ENCODE measurements at regions not wholly inside any gene's neighbourhood (a gene's known extent, or its start where the extent isn't known, plus 50 kb on each side); places are given as distances from the start of the nearest gene placed in this dataset.
"Not testable (repeated sequence)": the region's sequence is repeated elsewhere in the genome, so short reads cannot be mapped to it uniquely, and the experiment has no call there.

- no peaks in the 10 kb centered on the region for H3K4me1 ChIP-seq (ENCODE audit: insufficient read depth, low read length)
- no peak overlapping the region for H3K9ac ChIP-seq (ENCODE audit: low read depth, low read length)
- H3K36me3 ChIP-seq (ENCODE audit: insufficient read depth, low read depth, low read length): no peaks in the 10 kb centered on the region
- H3K4me3 ChIP-seq (ENCODE audit: low read length): no peak overlapping the region
- no peaks in the 10 kb centered on the region for H3K9me3 ChIP-seq (ENCODE audit: insufficient read depth, low read depth, low read length)
- H3K27me3 ChIP-seq (ENCODE audit: insufficient read depth, low read length): no peaks in the 10 kb centered on the region
- no peak overlapping the region for H3K27ac ChIP-seq (ENCODE audit: low read length)
Measured at GRCh38 chrX:4588893-4589292, 875.4 kb upstream of the PRKX start.

- Histone ChIP-seq H3K27ac (ENCODE audit: low read length) (no peak overlapping the region), H3K9ac (ENCODE audit: low read depth, low read length) (no peak overlapping the region), H3K4me1 (ENCODE audit: insufficient read depth, low read length) (no peaks in the 10 kb centered on the region), H3K9me3 (ENCODE audit: insufficient read depth, low read depth, low read length) (no peaks in the 10 kb centered on the region), H3K4me3 (ENCODE audit: low read length) (no peak overlapping the region), H3K27me3 (ENCODE audit: insufficient read depth, low read length) (no peaks in the 10 kb centered on the region), H3K36me3 (ENCODE audit: insufficient read depth, low read depth, low read length) (no peaks in the 10 kb centered on the region)
Measured at GRCh38 chrX:4588466-4588865, 875.0 kb upstream of the PRKX start.

GRCh38 chrX:4588056-4588455 is 874.6 kb upstream of the PRKX start:
- H3K27me3 ChIP-seq (ENCODE audit: insufficient read depth, low read length): no peaks in the 10 kb centered on the region
- no peaks in the 10 kb centered on the region for H3K36me3 ChIP-seq (ENCODE audit: insufficient read depth, low read depth, low read length)
- no peaks in the 10 kb centered on the region for H3K4me1 ChIP-seq (ENCODE audit: insufficient read depth, low read length)
- no peak overlapping the region for H3K9ac ChIP-seq (ENCODE audit: low read depth, low read length)
- no peaks in the 10 kb centered on the region for H3K9me3 ChIP-seq (ENCODE audit: insufficient read depth, low read depth, low read length)
- H3K4me3 ChIP-seq (ENCODE audit: low read length): no peak overlapping the region
- no peak overlapping the region for H3K27ac ChIP-seq (ENCODE audit: low read length)

GRCh38 chrX:4579999-4580398 is 866.5 kb upstream of the PRKX start:
- no peak overlapping the region for H3K9ac ChIP-seq (ENCODE audit: low read depth, low read length)
- no peaks in the 10 kb centered on the region for H3K27me3 ChIP-seq (ENCODE audit: insufficient read depth, low read length)
- no peaks in the 10 kb centered on the region for H3K36me3 ChIP-seq (ENCODE audit: insufficient read depth, low read depth, low read length)
- H3K4me1 ChIP-seq (ENCODE audit: insufficient read depth, low read length): no peaks in the 10 kb centered on the region
- no peaks in the 10 kb centered on the region for H3K9me3 ChIP-seq (ENCODE audit: insufficient read depth, low read depth, low read length)
- no peak overlapping the region for H3K27ac ChIP-seq (ENCODE audit: low read length)
- no peak overlapping the region for H3K4me3 ChIP-seq (ENCODE audit: low read length)

GRCh38 chrX:4579480-4579879 is 866.0 kb upstream of the PRKX start:
- no peaks in the 10 kb centered on the region for H3K4me1 ChIP-seq (ENCODE audit: insufficient read depth, low read length)
- no peaks in the 10 kb centered on the region for H3K9me3 ChIP-seq (ENCODE audit: insufficient read depth, low read depth, low read length)
- H3K9ac ChIP-seq (ENCODE audit: low read depth, low read length): no peak overlapping the region
- H3K27me3 ChIP-seq (ENCODE audit: insufficient read depth, low read length): no peaks in the 10 kb centered on the region
- no peaks in the 10 kb centered on the region for H3K36me3 ChIP-seq (ENCODE audit: insufficient read depth, low read depth, low read length)
- H3K27ac ChIP-seq (ENCODE audit: low read length): no peak overlapping the region
- no peak overlapping the region for H3K4me3 ChIP-seq (ENCODE audit: low read length)

- Histone ChIP-seq H3K27ac (ENCODE audit: low read length) (no peak overlapping the region), H3K27me3 (ENCODE audit: insufficient read depth, low read length) (no peaks in the 10 kb centered on the region), H3K9ac (ENCODE audit: low read depth, low read length) (no peak overlapping the region), H3K4me1 (ENCODE audit: insufficient read depth, low read length) (no peaks in the 10 kb centered on the region), H3K4me3 (ENCODE audit: low read length) (no peak overlapping the region), H3K36me3 (ENCODE audit: insufficient read depth, low read depth, low read length) (no peaks in the 10 kb centered on the region), H3K9me3 (ENCODE audit: insufficient read depth, low read depth, low read length) (no peaks in the 10 kb centered on the region)
Measured at GRCh38 chrX:4572691-4573090, 859.2 kb upstream of the PRKX start.

GRCh38 chrX:4570151-4570550 is 856.7 kb upstream of the PRKX start:
- Histone ChIP-seq H3K9me3 (ENCODE audit: insufficient read depth, low read depth, low read length) (no peaks in the 10 kb centered on the region), H3K9ac (ENCODE audit: low read depth, low read length) (no peak overlapping the region), H3K4me3 (ENCODE audit: low read length) (no peak overlapping the region), H3K27ac (ENCODE audit: low read length) (no peak overlapping the region), H3K4me1 (ENCODE audit: insufficient read depth, low read length) (no peaks in the 10 kb centered on the region), H3K36me3 (ENCODE audit: insufficient read depth, low read depth, low read length) (no peaks in the 10 kb centered on the region), H3K27me3 (ENCODE audit: insufficient read depth, low read length) (no peaks in the 10 kb centered on the region)

GRCh38 chrX:4560192-4560591 is 846.7 kb upstream of the PRKX start:
- Histone ChIP-seq H3K9me3 (ENCODE audit: insufficient read depth, low read depth, low read length) (no peaks in the 10 kb centered on the region), H3K27ac (ENCODE audit: low read length) (no peak overlapping the region), H3K4me3 (ENCODE audit: low read length) (no peak overlapping the region), H3K27me3 (ENCODE audit: insufficient read depth, low read length) (no peaks in the 10 kb centered on the region), H3K9ac (ENCODE audit: low read depth, low read length) (no peak overlapping the region), H3K36me3 (ENCODE audit: insufficient read depth, low read depth, low read length) (no peaks in the 10 kb centered on the region), H3K4me1 (ENCODE audit: insufficient read depth, low read length) (no peaks in the 10 kb centered on the region)

GRCh38 chrX:4550018-4550417 is 836.6 kb upstream of the PRKX start:
- H3K4me3 ChIP-seq (ENCODE audit: low read length): no peak overlapping the region
- no peaks in the 10 kb centered on the region for H3K4me1 ChIP-seq (ENCODE audit: insufficient read depth, low read length)
- H3K9me3 ChIP-seq (ENCODE audit: insufficient read depth, low read depth, low read length): no peaks in the 10 kb centered on the region
- H3K27me3 ChIP-seq (ENCODE audit: insufficient read depth, low read length): no peaks in the 10 kb centered on the region
- H3K36me3 ChIP-seq (ENCODE audit: insufficient read depth, low read depth, low read length): no peaks in the 10 kb centered on the region
- H3K27ac ChIP-seq (ENCODE audit: low read length): no peak overlapping the region
- no peak overlapping the region for H3K9ac ChIP-seq (ENCODE audit: low read depth, low read length)

GRCh38 chrX:4547213-4547836 is 833.9 kb upstream of the PRKX start:
- Histone ChIP-seq H3K4me3 (ENCODE audit: low read length) (no peak overlapping the region), H3K27ac (ENCODE audit: low read length) (no peak overlapping the region)

GRCh38 chrX:4546178-4546577 is 832.7 kb upstream of the PRKX start:
- not testable (repeated sequence) for H3K4me3 ChIP-seq (ENCODE audit: low read length); H3K36me3 ChIP-seq (ENCODE audit: insufficient read depth, low read depth, low read length); H3K9me3 ChIP-seq (ENCODE audit: insufficient read depth, low read depth, low read length); H3K27me3 ChIP-seq (ENCODE audit: insufficient read depth, low read length); H3K9ac ChIP-seq (ENCODE audit: low read depth, low read length); H3K4me1 ChIP-seq (ENCODE audit: insufficient read depth, low read length); H3K27ac ChIP-seq (ENCODE audit: low read length)

More at GRCh38 chrX:4547213-4547836, 833.9 kb upstream of the PRKX start:
- no peaks in the 10 kb centered on the region for H3K4me1 ChIP-seq (ENCODE audit: insufficient read depth, low read length)
- no peaks in the 10 kb centered on the region for H3K9me3 ChIP-seq (ENCODE audit: insufficient read depth, low read depth, low read length)
- no peaks in the 10 kb centered on the region for H3K27me3 ChIP-seq (ENCODE audit: insufficient read depth, low read length)
- H3K9ac ChIP-seq (ENCODE audit: low read depth, low read length): no peak overlapping the region
- no peaks in the 10 kb centered on the region for H3K36me3 ChIP-seq (ENCODE audit: insufficient read depth, low read depth, low read length)

GRCh38 chrX:4528247-4528646 is 814.8 kb upstream of the PRKX start:
- no peaks in the 10 kb centered on the region for H3K27me3 ChIP-seq (ENCODE audit: insufficient read depth, low read length)
- no peak overlapping the region for H3K4me3 ChIP-seq (ENCODE audit: low read length)
- H3K9me3 ChIP-seq (ENCODE audit: insufficient read depth, low read depth, low read length): no peaks in the 10 kb centered on the region
- no peaks in the 10 kb centered on the region for H3K4me1 ChIP-seq (ENCODE audit: insufficient read depth, low read length)
- no peak overlapping the region for H3K27ac ChIP-seq (ENCODE audit: low read length)
- no peaks in the 10 kb centered on the region for H3K36me3 ChIP-seq (ENCODE audit: insufficient read depth, low read depth, low read length)
- H3K9ac ChIP-seq (ENCODE audit: low read depth, low read length): no peak overlapping the region
